ENCODE measurements at regions not wholly inside any gene's neighbourhood (a gene's known extent, or its start where the extent isn't known, plus 50 kb on each side); places are given as distances from the start of the nearest gene placed in this dataset.

GRCh38 chr2:71795486-71795885 lies 342.1 kb downstream of the DYSF start:
- DNase-seq (ENCODE audit: low read depth in 1 of 2, low spot score in 1 of 2), result no peak
- Histone ChIP-seq H3K4me3 (replicated peaks; ENCODE audit: insufficient read depth, low read length) (no peak overlapping the region), H3K27ac (replicated peaks) (no peak overlapping the region), H3K27me3 (ENCODE audit: insufficient read depth, poor library complexity, severe bottlenecking) (no peaks in the 10 kb centered on the region)
- TF ChIP-seq GABPA (IDR thresholded peaks at IDR 0.05; ENCODE audit: low read depth) (no peak), CTCF (IDR thresholded peaks at IDR 0.05; ENCODE audit: insufficient read depth, low read length) (no peak), REST (IDR thresholded peaks at IDR 0.05; ENCODE audit: insufficient replicate concordance, low read depth) (no peak), POLR2AphosphoS5 (IDR thresholded peaks at IDR 0.05; ENCODE audit: low read depth) (no peak), SPI1 (IDR thresholded peaks at IDR 0.05; ENCODE audit: borderline replicate concordance, low read depth) (no peak)

GRCh38 chr2:71794611-71795010 lies 341.2 kb downstream of the DYSF start:
- Histone ChIP-seq H3K27ac (replicated peaks) (no peak overlapping the region), H3K4me3 (replicated peaks; ENCODE audit: insufficient read depth, low read length) (no peak overlapping the region), H3K27me3 (ENCODE audit: insufficient read depth, poor library complexity, severe bottlenecking) (no peaks in the 10 kb centered on the region)
- DNase-seq (ENCODE audit: low read depth in 1 of 2, low spot score in 1 of 2), result no peak
- no peak for TF ChIP-seq POLR2AphosphoS5 (IDR thresholded peaks at IDR 0.05; ENCODE audit: low read depth)
- no peak for TF ChIP-seq CTCF (IDR thresholded peaks at IDR 0.05; ENCODE audit: insufficient read depth, low read length)
- no peak for TF ChIP-seq SPI1 (IDR thresholded peaks at IDR 0.05; ENCODE audit: borderline replicate concordance, low read depth)
- no peak for TF ChIP-seq GABPA (IDR thresholded peaks at IDR 0.05; ENCODE audit: low read depth)
- no peak for TF ChIP-seq REST (IDR thresholded peaks at IDR 0.05; ENCODE audit: insufficient replicate concordance, low read depth)

GRCh38 chr2:71793926-71794325 lies 340.6 kb downstream of the DYSF start:
- no peak for DNase-seq (ENCODE audit: low read depth in 1 of 2, low spot score in 1 of 2)
- Histone ChIP-seq H3K27ac (replicated peaks) (no peak overlapping the region), H3K4me3 (replicated peaks; ENCODE audit: insufficient read depth, low read length) (no peak overlapping the region), H3K27me3 (ENCODE audit: insufficient read depth, poor library complexity, severe bottlenecking) (no peaks in the 10 kb centered on the region)
- TF ChIP-seq CTCF (IDR thresholded peaks at IDR 0.05; ENCODE audit: insufficient read depth, low read length) (no peak), POLR2AphosphoS5 (IDR thresholded peaks at IDR 0.05; ENCODE audit: low read depth) (no peak)

Data from HL-60 (cell line).